GM21390 (cell line): ENCODE measurements at regions not wholly inside any gene's neighbourhood (a gene's known extent, or its start where the extent isn't known, plus 50 kb on each side); places are given as distances from the start of the nearest gene placed in this dataset.

Experiments
- ATAC-seq: cut with Tn5 transposase; IDR thresholded peaks from one replicate; pipeline ENCODE4 v1.9.1; 2021; ENCODE audit not compliant: unreplicated experiment

DNA sequence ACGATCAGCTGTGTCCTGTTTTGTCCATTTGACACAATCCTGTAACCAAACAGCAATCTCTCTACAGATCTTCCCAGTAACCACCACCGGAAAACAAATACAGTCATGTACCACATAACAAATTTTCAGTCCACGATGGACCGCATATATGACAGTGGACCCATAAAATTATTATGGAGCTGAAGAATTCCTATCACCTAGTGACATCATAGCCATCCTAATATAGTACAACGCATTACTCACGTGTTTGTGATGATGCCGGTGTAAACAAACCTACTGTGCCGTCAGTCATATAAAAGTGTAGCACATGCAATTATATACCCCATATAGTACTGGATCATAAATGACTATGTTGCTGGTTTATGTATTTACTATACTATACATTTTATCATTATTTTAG, 133.7 kb upstream of the EDNRA start:
- ATAC-seq = no peak

DNA sequence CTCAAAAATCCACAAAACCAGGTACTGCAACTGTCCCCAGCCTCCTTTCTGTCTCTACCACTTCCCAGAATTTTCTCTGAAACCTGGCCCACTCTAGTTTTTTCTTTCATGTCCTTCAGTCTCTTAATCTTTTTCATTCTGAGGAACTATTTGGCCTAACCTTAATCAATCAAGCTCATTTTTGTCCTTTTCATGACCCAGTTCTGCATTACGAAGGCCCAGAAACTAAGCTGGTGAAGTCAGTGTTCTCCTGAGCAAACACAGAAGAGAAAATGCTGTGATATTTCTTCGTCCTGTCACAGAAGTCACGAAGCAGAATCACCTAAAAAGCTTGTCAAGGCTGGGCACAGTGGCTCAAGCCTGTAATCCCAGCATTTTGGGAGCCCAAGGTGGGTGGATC, 131.7 kb upstream of the EDNRA start:
- ATAC-seq = no peak

DNA sequence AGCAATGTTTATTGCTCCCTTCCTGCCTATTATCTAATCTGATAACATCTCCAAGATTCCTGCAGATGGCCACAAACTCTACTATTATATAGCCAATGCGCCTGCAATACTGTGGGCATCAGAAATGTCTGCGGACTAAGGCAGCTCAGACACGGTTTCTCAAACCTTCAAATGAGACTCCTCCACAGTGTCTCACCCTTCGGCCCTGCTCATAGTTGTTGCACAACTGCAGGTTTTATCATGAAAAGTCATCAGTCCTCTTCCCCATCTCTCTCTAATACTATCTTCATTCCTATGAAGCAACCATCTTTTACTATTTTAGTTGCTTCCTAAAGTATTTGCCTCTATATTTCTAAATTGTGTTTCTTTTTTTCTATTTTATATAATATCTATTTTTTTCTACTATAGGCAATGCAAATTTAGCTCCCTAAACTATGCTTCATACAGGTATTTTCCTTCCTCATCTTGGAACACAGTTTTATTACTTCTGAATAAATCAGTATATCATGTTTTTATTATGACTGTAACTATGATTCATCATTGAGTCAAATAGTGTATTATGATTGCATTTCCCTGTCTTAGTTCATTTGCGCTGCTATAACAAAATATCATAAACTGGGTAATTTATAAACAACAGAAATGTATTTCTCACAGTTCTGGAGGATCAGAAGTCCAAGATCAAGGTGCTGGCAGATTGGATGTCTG, 129.7 kb upstream of the EDNRA start:
- ATAC-seq = no peak

DNA sequence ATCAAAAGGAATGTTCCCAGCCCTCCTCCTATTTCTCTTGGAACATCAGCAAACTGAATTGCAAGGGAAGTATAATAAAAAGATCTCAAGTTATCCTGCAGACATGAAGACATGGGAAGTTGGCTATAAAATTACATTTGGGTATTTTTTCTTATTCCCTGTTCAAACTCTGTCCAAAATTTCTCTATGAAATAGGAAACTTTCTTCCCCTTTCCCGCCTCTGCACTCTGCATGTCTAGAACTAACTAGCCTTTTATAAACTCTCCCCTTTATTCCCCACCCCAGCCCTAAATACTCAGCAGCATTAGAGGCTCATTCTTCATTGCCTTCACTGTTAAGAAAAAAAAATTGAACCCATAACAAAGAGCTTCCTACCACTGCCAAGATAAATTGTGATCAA, 126.7 kb upstream of the EDNRA start:
- no peak for ATAC-seq

DNA sequence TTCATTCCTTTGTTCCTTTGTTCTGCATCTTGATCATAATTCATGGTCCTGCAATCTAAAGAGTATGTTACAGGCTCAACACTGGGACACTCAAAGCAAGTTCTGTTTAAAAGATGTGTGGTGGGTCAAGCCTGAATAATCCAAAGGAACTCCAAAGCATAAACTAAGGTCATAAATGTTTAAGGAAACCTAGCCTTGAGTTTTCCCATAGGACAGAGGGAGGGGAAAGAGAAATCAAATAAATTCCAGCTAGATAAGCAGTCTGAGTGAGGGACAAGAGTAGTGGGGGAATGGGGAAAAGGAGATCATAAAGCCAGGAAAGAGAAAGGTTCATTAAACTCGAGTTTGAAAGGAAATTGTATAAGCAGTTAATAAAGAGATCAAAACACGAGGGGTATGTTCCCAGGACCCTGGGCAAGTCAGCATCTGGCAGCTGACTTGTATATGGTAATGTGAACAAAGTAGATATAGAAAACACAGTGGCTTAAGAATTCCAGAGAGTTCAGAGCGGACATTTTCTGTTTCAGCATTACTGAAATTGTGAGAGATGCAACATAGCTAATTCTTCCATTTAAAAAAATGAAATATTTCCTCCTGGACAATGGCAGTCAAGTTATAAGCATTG, 125.8 kb upstream of the EDNRA start:
- ATAC-seq = no peak

DNA sequence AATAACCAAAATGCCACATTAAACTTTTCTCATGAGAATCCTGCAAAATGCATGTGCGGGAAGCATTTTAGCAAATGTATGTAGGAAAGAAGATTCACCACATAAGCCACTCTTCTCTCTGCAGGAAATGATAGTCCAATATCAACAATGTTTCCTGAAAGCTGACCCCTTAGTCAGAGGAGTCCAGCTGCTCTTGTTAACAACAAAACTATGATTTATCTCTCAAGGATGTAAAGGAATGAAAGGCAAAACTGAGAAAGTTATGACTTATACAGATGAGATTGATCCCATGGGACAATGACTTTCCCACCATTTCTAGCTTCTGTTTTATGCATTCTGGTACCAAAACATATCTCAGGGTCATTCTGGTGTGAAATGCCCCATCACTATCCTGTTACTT, 125.0 kb upstream of the EDNRA start:
- no peak for ATAC-seq

DNA sequence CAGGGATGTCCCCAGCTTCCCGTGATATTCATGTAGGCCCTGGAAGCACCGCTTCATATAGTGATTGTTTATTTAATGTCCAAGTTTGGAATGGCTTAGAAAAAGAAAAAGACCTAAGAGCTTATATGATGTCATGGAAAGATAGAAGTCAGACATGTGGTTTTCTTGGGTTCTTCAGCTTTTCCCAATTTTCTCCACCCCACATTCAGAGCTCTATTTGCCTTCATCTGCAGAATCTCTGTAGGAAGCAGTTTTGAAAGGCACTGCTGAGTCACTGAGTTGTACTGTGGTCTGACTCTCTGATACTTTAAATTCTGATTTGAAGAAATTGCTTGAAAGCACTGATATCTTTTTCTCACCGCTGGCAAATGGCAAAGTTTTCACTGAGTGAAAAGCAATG, 120.6 kb upstream of the EDNRA start:
- no peak for ATAC-seq

DNA sequence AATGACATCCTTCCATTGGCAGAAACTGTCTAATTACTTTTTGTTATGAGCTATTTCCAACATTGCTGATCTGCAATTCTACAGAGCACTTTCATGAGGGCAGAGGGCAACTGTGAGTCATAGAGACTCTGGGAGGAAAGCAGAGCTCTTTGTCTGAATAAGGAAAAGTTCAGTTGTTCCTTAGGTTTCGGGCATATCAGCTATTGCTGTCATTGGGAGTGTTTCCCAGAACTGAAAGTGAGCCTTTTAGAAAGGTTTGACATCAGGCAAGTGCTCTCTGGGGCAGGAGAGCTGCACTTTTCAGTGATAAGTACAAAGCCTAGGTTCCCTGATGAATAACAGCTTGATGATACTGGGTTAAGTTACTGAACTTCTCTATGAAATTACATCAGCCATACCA, 119.2 kb upstream of the EDNRA start:
- ATAC-seq = no peak

DNA sequence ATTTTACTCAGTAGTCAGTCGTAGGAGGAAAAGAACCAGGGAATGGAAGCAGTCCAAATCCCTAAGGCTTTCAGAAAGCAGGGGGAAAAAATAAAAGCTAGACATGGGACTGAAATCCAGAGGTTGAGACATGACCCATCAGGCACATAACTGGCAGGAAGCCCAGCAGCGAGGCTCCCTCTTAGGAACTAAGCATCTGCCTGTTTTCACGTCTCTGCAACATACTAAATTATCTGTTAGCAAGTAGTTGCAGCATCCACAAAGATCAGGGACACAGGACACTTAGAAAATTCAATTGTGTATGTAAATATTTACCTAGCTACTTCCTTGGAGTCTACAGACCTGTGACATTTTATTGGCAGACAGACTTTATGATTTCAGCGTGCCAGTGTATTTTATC, 118.0 kb upstream of the EDNRA start:
- no peak for ATAC-seq

DNA sequence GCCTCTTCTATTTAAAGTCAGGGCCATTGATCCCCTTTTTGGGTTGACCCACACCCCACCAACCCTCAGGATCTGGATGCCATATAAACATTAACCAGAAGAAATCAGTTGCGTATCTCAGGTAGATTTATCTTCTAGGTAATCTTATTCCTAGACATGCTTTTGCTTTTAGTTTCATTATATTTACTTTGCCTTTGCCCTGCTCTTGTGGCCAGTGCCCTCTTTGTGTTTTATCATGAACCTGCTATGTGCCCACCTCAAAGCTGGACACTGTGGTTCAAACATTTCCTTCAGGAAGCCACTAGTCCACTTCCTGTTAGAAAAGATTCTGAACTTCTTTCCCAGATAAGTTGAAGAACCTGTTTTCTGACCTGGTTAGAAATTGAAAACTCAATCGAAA, 117.4 kb upstream of the EDNRA start:
- ATAC-seq = no peak

DNA sequence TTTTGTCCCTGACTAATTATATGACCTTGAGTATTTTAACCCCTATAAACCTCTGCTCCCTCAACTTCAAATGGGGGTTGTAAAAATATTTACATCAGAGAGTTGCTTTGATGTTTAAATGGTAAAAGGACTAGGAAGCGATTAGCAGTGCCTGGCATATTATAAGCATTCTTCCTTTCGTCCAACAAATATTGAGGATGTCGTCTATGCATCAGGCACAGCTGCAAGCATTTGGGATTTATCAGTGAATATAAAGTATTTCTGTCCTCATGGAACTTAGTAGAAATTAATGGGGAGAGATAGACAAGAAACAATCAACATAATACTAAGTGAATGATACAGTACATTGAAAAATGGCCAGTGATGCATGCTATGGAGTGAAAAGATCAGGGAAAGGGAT, 115.5 kb upstream of the EDNRA start:
- no peak for ATAC-seq

DNA sequence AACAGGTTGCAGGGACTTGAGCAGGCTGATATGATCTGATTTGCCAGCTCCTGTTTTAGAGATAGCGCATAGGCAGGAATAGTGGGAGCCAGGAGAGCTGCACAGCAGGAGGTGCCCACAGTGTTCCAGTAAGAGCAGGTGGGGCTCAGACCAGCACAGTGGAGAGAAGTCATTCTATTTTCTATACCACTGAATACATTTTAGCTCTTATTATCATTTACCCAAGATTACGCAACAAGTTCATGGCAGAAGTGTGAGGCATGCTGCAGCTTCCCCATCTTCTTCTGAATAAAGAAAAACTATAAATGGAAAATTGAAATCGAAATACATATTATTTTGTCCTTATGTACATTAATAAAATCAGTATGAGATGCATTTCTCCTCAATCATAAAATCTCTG, 114.7 kb upstream of the EDNRA start:
- ATAC-seq = no peak

DNA sequence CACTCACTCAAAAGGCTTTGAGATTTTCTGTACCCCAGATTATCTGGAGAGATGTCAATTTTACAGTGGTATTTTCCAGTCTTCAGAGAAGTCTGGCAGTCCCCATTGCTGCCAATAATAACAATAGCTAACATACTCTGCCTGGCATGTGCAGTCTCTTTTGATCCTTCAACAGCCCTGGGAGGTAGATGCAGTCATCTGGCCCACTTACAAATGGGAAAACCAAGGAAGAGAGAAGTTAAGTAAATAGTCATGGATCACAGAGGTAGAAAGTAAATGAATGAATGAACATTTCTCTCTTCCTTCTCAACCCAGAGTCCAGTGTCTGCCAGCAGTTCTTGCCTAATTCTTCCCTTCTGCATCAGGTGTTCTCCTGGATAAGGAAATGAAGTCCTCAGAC, 113.0 kb upstream of the EDNRA start:
- ATAC-seq = no peak

DNA sequence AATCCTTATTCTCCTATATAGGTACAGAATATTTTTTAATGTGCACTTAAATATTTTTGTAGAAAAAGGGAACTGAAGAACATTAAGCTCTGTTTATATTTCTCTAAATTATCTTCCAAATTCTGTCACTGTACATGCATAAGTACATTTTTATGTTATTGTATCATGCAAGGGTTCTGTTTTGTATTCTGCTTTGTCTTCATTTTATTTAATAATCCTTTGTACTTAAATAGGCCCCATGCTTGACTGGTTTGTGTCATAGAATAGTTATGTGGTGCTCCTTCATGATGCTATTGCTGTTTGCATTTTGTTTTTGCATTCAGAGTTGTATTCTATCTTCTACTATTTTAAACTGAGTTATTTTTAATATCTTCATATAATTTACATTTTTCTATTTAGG, 111.9 kb upstream of the EDNRA start:
- ATAC-seq = no peak

DNA sequence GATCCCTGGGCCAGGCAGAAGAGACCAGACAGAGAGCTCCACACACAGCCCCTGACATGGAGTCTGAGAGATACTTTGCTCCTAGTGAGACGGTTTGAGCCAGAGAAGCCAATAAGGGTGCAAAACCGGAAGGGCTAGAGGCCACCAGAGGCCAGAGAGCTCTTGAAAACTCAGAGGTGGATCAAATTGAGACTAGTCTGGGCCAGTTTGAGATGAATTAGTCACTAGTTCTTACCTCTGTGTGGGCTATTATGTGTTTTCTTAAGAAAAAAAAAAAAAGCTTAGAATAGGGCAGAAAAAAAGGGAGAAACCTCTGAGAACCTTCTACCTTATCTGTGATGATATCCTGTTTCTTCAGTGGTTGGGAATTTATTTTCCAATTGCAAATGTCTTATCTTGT, 110.4 kb upstream of the EDNRA start:
- ATAC-seq = no peak

DNA sequence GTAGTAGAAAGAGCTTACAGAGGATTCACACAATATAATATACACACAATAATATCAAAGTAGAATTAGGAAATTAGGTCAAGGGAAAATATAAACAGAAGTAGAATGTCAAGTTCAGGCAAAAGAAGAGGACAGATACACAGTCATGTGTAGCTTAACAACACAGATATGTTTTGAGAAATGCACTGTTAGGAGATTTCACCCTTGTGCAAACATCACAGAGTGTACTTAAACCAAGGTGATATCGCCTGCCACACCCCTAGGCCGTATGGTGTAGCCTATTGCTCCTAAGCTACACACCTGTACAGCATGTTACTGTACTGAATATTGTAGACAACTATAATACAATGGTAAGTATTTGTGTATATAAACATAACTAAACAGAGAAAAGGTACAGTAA, 110.0 kb upstream of the EDNRA start:
- no peak for ATAC-seq

DNA sequence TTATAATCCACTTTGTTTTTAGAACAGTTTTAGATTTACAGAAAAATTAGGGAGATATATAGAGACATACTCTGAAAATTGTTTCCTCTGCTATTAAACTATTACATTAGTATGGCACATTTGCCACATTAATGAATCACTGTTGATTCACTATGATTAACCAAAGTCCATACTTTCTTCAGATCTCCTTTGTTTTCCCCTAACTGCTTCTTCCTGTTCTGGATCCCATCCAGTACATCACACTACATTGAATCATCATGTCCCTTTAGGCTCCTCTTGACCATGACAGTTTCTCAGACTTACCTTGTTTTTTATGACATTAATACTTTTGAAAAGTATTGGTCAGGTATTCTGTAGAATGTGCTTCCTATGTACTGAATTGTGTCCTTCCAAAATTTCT, 109.2 kb upstream of the EDNRA start:
- ATAC-seq = no peak

DNA sequence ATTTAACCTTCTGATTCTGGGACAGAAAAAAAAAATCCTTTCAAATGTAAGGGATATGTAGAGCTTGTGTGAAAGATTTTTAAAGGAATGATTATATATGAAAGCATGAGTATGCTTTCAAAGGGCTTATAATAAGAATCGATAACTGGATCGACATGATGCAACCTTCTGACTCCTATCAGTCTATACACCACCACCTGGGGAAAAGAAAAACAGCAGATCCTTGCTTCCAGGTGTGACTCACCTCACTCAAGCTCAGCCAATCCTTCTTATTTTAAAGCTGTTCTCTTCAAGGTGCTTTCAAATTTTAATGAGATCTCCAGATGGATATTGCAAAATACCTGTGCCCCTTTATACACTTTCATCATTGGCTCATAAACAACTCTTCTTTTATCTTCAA, 102.1 kb upstream of the EDNRA start:
- ATAC-seq = no peak

DNA sequence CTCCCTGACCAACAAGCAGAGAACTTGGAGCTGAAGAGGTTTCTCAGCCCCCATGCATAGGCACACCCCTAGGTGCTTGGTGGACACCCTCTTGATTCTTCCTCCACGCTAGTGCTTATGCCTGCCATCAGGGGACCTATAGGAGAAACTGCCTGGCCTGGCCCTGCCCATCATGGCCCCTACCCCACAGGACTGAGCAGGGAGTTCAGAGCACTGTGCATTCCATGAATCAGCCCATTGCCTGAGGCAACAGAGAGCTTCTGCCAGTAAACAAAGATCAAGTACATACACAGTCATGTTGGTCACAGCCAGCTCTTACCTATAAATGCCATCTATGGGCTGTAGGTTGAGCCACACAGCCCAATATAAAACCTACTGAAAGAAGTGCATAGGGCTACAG, 99.1 kb upstream of the EDNRA start:
- ATAC-seq = no peak

DNA sequence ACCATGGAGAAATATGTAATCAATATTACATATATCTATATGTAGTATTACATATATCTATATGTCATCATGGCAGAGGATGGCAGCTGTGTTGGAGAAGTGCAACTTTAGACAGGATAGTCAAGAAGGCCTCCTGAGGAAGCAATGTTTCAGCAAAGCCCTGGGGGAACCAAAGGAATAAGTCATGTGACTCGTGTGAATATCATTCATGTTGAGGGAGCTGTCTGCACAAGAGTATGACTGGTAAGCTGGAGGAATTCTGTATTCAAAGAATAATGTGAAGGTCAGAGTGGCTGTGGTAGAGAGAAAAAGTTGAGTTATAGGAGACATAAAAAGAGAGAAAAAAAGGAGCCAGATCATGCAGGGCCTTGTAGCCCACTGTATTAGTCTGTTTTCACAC, 92.9 kb upstream of the EDNRA start:
- no peak for ATAC-seq

DNA sequence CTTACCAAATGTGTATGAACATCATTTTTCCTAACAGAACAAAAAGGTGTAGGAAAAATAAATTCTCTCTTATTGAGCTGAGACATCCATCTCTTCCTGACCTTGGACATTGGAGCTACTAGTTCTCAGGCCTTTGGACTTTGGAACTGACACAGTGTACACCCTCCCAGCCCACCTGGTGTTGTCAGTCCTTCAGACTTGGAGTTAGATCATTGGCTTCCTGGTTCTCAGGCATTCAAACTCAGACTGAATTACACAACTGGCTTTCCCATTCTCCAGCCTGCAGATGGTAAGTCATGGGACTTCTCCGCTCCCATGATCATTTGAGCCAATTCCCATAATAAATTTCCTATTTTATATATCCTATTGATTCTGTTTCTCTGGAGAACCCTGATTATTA, 84.8 kb upstream of the EDNRA start:
- no peak for ATAC-seq

DNA sequence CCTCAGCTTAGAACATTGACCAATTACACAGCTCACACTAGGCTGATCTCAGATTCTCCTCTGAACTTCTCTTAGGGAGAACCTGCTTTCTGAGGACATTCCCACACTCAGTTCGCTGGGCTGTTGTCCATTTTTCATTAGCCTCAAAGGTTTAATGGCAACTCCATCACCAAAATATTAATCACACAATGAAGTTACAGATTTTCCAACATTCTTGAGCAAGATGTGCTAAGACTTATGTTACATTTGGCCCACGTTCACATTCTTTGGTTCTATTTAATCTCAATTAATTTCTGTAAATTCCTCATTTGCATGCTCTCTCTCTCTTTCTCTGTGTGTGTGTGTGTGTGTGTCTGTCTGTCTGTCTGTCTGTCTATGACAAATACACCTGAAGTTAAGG, 82.3 kb upstream of the EDNRA start:
- ATAC-seq = no peak

DNA sequence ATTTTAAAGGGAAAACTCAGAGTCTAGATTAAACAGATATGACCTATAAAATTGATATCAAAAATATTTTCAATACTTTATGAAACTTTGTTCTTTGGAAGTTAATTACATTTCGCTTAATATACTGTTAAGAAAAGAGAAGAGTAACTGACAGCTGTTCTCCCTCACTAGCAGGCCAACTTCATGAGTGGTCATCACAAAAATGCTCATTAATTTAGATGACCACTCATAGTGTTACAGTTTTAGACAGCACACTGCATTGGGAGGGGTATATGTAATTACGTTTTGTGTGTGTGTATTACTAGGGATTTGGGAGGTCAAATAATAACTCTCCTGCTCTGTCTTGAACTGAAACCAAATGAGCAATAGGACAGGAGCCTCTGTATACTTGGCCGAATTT, 80.2 kb upstream of the EDNRA start:
- ATAC-seq = no peak
